ENCODE measurements at regions not wholly inside any gene's neighbourhood (a gene's known extent, or its start where the extent isn't known, plus 50 kb on each side); places are given as distances from the start of the nearest gene placed in this dataset.

- H3K27ac ChIP-seq, result no peak overlapping the region
- no peak for TF ChIP-seq ZFX (IDR thresholded peaks at IDR 0.05)
- TF ChIP-seq CTCF (conservative IDR thresholded peaks at IDR 0.05), result no peak
Measured at GRCh38 chr2:111692311-111692710, 191.7 kb downstream of the ANAPC1 start.

DNA sequence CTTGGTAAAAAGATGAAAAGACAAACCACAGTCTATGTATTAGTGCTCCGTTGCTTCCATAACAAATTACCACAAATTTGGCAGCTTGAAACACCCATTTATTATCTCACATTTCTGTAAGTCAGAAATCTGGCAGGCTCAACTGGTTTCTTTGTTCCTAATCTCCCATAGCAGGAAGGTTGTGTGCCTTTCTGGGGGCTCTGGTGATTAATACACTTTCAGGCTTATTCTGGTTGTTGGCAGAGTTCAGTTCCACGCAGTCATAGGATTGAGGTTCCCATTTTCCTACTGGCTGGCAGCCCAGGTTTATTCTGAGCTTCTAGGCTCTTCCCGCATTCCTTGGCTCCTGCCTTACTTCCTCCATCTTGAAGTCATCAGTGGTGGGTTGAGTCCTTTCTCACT is 189.3 kb downstream of the ANAPC1 start:
- TF ChIP-seq ZFX (IDR thresholded peaks at IDR 0.05) (no peak), CTCF (conservative IDR thresholded peaks at IDR 0.05) (no peak)
- no peak overlapping the region for H3K27ac ChIP-seq

DNA sequence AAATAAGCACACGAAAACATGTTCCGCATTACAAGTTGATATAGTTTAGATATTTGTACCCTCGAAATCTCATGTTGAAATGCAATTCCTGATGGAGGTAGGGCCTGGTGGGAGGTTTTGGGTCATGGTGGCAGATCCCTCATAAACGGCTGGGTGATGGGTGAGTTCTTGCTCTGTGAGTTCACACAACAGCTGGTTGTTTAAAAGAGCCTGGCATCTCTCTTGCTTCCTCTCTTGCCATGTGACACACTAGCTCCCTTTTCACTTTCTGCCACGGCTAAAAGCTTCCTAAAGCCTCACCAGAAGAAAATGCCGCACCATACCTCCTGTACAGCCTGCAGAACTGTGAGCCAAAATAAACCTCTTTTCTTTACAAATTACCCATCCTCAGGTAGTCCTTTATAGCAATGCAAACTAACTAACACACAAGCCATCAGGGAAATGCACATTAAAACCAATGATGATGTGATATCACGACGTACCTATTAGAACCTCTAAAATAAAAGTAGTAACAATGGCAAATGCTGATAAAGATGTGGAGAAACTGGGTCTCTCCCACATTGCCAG is 188.5 kb downstream of the ANAPC1 start:
- no peak overlapping the region for H3K27ac ChIP-seq
- TF ChIP-seq ZFX (IDR thresholded peaks at IDR 0.05) (no peak), CTCF (conservative IDR thresholded peaks at IDR 0.05) (no peak)

GRCh38 chr2:111696226-111696625 is 187.8 kb downstream of the ANAPC1 start:
- H3K27ac ChIP-seq, result no peak overlapping the region
- no peak for TF ChIP-seq CTCF (conservative IDR thresholded peaks at IDR 0.05)
- TF ChIP-seq ZFX (IDR thresholded peaks at IDR 0.05), result no peak

GRCh38 chr2:111697560-111697959 is 186.4 kb downstream of the ANAPC1 start:
- H3K27ac ChIP-seq, result no peak overlapping the region
- TF ChIP-seq ZFX (IDR thresholded peaks at IDR 0.05), result no peak

- H3K27ac ChIP-seq, result no peak overlapping the region
- TF ChIP-seq ZFX (IDR thresholded peaks at IDR 0.05) (no peak), CTCF (conservative IDR thresholded peaks at IDR 0.05) (no peak)
Measured at GRCh38 chr2:111698089-111698488, 185.9 kb downstream of the ANAPC1 start.

DNA sequence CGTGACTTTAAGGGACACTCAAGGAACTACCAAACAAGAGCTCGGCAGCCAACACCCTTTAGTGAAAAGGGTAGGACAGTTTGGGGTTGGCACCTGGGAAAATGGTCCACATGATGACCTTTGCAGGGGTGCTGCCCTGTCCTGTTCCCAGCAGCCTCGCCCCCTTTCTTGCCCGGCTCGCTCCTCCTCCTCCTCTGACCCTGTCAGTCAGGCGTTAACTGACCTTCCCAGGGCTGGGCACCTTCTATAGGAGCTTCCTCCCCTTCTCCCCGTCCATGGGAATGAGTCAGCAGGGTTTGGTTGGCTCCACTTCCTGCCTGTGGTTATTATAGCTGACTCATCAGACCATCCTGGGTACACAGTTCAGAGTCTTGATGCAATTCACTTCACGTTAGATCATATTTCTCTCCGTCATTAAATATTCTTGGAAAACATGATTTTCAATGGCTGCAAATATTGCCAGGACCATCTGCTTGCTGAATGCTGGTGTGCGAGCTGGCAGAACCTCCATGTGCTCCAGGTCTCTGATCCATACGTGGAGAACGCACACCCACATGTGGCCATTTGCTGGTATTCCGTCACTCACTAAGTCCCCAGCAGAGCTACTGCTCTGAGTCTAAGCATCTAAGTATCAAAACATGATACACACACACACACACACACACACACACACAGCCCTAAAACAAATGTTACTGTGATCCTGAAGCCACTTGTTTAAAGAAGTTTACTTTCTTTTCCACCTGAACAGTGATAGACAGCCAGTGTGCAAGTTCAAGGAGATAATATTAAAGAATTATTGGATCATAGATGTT is 185.0 kb downstream of the ANAPC1 start:
- peak overlapping the region; percentile 82 for H3K27ac ChIP-seq
- TF ChIP-seq CTCF (conservative IDR thresholded peaks at IDR 0.05) (peak; percentile 70), ZFX (IDR thresholded peaks at IDR 0.05) (no peak)
